Retinal pigment epithelial cell (primary cell): ENCODE measurements at regions not wholly inside any gene's neighbourhood (a gene's known extent, or its start where the extent isn't known, plus 50 kb on each side); places are given as distances from the start of the nearest gene placed in this dataset.
A peak's percentile ranks its signal among the peaks of the same experiment; 100 is the strongest.

ENCODE experiments used
- DNase-seq: peaks from one replicate; pipeline ENCODE4 v3.0.0-alpha.2; 2010; ENCODE audit warnings: low read depth
- H3K4me3 ChIP-seq: 2 replicates; pipeline ENCODE4 v1.5.1; 2011; ENCODE audit warnings: mild to moderate bottlenecking, low read length, control low read depth, moderate library complexity
- CTCF ChIP-seq: conservative IDR thresholded peaks from 2 replicates; pipeline ENCODE4 v1.5.1; 2011; ENCODE audit warnings: low read depth, low read length, control low read depth, inconsistent platforms

GRCh38 chr5:10904862-10905432 is 143.9 kb upstream of the DAP start:
- no peak overlapping the region for H3K4me3 ChIP-seq
- DNase-seq: no peak
- TF ChIP-seq CTCF: no peak

- no peak overlapping the region for H3K4me3 ChIP-seq
- DNase-seq: no peak
- no peak for TF ChIP-seq CTCF
Measured at GRCh38 chr5:10903786-10904560, 142.9 kb upstream of the DAP start.

GRCh38 chr5:10902145-10902544 is 141.1 kb upstream of the DAP start:
- DNase-seq: peak; percentile 5
- no peak overlapping the region for H3K4me3 ChIP-seq
- no peak for TF ChIP-seq CTCF

- TF ChIP-seq CTCF: no peak
- H3K4me3 ChIP-seq: no peak overlapping the region
- no peak for DNase-seq
Measured at GRCh38 chr5:10898514-10898913, 137.5 kb upstream of the DAP start.

GRCh38 chr5:10896016-10896415 is 135.0 kb upstream of the DAP start:
- DNase-seq: peak; percentile 34
- H3K4me3 ChIP-seq: no peak overlapping the region

GRCh38 chr5:10894445-10895054 is 133.5 kb upstream of the DAP start:
- H3K4me3 ChIP-seq: no peak overlapping the region
- DNase-seq: no peak
- TF ChIP-seq CTCF: no peak

More at GRCh38 chr5:10896016-10896415, 135.0 kb upstream of the DAP start:
- TF ChIP-seq CTCF: no peak

- no peak overlapping the region for H3K4me3 ChIP-seq
Measured at GRCh38 chr5:10892911-10893215, 131.8 kb upstream of the DAP start.

More at GRCh38 chr5:10892911-10893215, 131.8 kb upstream of the DAP start:
- DNase-seq: no peak
- TF ChIP-seq CTCF: no peak
